HG02642 (cell line): ENCODE measurements at regions not wholly inside any gene's neighbourhood (a gene's known extent, or its start where the extent isn't known, plus 50 kb on each side); places are given as distances from the start of the nearest gene placed in this dataset.
"Not testable (repeated sequence)": the region's sequence is repeated elsewhere in the genome, so short reads cannot be mapped to it uniquely, and the experiment has no call there.

ENCODE experiments used
- ATAC-seq: cut with Tn5 transposase; IDR thresholded peaks from one replicate; pipeline ENCODE4 v1.9.1; 2021; ENCODE audit warnings: mild to moderate bottlenecking; ENCODE audit not compliant: unreplicated experiment, poor library complexity

DNA sequence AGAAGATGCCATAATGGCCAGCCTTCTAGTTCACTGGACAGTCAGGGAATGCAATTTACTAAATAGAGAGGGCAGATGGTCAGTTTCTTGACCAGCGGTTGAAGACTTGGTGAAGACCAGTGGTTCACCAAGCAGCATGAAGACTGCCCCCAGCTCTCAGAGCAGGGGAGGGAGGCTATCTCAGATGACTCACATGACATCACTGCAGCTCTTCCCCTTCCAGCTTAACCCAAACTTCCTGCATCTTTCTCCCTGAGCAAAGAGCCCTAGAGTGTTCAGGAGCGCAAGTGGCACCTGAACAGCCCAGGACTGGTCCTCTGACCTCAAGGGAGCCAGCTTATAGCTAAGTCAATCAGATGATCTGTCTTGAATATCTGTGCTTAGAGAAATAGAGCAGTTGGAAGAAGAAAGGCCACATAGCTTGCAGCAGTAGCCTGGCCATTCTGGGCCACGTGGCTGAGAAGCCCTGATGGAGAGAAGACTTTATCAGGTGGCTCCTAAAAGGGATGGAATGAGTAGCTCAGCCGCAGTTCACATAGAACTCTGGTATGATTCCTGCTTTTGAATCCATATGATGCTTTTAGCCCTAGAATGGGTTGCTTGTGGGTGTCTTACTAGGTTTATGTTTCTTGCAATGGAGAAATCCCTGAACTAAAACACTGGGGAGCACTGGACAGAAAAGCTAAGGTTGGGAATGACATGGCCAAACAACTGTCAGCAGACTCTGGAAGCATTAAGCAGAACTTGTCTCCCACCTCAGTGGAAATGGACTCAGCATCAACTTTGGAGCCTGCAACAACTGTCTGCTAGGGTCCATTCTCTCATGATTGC lies 392.1 kb upstream of the CCL2 start:
- ATAC-seq: no peak

DNA sequence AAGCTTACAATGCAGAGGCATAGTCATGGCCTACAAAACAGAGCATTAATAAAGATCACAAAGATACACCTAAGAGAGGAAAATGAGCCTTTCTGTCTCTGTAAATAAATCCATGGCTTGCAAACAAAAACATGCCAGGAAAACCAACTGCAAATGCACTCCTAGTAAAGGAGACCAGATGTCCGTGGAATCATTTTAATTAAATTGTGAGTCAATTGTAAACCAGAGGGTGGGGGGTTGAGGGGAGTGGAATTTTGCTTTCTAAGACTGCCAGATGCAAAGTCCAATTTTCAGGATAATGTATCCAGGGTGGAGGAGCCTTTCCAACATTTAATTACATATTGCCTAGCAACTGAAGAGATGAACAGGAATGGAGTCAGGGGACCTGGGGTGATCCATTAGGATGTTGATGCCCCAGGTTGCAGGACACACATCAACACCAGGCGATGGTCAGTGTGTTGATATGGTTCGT lies 390.3 kb upstream of the CCL2 start:
- no peak for ATAC-seq

DNA sequence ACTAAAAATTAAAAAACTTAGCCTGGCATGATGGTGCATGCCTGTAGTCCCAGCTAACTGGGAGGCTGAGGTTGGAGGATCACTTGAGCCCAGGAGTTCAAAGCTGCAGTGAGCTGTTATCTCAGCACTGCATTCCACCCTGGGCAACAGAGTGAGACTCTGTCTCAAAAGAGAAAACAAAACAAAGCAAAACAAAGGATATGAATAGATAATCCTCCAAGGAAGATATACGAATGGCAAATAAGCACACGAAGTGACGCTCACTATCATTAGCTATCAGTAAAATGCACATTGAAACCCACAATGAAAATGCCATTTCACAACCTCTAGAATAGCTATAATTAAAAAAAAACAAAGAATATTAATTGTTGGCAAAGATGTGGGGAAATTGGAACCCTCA lies 386.2 kb upstream of the CCL2 start:
- ATAC-seq: no peak

DNA sequence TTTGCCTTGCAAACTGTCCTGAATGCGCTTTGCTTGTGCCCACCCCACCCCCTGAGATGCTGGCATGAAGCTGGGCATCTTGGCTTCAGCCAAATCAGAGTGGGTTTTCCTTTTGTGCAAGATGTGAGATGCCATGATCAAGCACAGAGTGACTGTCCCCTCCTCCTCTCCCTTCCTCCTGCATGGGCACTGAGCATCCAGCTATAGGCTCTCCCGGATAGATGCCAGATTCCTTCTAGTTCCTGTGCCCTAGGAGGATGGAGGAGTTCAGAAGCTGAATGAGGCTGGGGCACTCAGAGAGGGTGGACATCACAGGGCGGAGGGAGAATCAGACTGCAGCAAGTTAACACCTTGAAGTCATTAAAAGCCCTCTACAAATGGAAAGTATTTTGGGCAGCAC lies 384.1 kb upstream of the CCL2 start:
- ATAC-seq: no peak

DNA sequence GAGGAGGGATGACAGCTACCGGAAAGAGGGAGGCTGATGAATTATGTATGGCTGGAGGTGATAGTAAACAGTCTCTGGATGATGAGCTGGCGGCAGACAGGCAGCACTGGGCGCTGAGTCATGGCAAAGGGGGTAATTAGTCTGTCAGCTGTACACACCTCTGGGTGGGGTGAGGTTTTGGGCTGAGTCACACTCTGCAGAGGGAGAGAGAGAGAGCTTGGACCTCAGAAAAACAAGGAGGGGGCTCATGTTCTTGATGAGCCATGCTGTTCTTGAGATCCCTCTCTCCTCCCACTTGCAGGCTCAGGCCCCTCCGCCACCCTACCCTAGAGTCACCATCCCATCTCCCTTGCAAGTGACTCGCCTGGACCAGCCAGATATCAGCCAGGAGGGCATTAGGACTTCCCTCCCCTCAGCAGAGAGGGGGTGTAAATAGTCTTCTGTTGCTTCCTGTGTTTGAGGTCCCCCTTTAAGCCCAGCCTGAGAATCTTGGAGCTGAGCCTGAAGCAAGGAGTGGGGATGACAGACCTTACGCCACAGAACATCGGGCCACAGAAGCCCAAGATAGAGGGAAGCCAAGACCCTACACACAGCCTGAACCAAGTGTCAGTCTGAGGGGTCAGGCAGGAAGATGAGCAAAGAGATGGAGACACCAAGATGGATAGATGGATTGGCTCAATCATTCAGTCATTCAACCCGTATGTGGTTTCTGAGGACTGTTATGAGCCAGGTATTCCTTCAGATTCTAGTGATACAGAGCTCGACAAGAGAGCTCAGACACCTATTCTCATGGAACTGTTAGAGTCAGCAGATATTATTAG lies 383.2 kb upstream of the CCL2 start:
- ATAC-seq: no peak

DNA sequence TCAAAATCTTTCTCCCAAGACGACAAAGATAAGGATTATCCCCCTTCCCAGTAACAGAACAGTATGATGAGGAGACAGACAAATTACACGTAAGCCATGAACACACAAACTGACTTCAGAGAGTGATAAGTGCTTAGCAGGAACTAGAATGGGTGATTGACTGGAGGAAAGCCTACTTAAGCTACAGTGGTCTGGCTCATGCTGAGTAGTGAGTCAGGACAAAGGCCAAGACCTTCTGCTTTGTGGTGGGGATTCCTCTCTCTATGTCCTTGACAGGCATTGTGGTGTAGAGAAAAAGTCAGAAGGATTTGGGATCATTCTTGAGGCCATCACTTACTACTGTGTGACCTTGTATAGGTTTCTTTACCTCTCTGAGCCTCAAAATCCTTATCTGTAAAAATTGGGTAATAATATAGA lies 381.9 kb upstream of the CCL2 start:
- ATAC-seq: no peak

DNA sequence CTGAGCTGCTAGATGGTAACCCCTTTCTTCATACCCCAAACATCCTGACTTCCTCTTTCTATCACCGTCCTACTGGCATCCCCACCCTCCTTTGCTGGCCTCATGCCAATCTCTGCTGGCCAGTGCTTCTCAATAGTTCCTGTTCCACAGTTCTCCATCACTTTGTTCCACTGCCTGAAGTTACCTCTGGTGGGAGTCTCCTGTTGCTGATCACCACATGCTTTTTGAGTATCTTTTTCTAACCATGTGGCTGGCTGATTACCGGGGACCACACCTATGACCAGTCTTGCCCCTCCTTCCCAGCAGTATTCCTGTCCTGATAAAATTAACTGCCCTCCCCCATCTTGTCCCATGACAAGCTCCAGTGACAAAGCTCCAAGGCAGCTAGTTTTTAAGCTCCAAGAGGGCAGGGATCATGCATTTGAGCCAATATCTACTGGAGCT lies 380.4 kb upstream of the CCL2 start:
- no peak for ATAC-seq

DNA sequence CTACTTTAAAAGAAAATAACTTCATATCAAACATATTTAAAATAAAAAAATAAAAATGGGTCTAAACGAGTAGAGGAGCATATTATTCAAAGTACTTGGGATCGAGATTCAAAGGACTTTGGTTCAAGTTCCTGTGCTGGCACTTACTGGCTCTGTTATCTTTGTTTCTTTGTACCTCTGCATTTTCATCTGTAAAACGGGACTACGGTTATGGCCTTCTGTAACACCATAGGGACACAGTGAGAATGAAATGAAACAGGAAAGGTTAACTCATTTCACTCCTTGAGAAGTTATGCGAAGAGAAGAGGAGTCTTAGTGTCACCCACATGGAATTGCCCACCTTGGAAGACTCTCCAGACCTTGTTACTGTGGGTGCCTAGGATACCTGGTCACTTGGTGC lies 379.1 kb upstream of the CCL2 start:
- no peak for ATAC-seq

DNA sequence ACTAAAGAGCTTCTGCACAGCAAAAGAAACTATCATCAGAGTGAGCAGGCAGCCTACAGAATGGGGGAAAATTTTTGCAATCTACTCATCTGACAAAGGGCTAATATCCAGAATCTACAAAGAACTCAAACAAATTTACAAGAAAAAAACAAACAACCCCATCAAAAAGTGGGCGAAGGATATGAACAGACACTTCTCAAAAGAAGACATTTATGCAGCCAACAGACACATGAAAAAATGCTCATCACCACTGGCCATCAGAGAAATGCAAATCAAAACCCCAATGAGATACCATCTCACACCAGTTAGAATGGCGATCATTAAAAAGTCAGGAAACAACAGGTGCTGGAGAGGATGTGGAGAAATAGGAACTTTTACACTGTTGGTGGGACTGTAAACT lies 372.8 kb upstream of the CCL2 start:
- not testable (repeated sequence) for ATAC-seq

DNA sequence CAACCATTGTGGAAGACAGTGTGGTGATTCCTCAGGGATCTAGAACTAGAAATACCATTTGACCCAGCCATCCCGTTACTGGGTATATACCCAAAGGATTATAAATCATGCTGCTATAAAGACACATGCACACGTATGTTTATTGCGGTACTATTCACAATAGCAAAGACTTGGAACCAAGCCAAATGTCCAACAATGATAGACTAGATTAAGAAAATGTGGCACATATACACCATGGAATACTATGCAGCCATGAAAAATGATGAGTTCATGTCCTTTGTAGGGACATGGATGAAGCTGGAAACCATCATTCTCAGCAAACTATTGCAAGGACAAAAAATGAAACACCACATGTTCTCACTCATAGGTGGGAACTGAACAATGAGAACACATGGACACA lies 372.4 kb upstream of the CCL2 start:
- not testable (repeated sequence) for ATAC-seq

DNA sequence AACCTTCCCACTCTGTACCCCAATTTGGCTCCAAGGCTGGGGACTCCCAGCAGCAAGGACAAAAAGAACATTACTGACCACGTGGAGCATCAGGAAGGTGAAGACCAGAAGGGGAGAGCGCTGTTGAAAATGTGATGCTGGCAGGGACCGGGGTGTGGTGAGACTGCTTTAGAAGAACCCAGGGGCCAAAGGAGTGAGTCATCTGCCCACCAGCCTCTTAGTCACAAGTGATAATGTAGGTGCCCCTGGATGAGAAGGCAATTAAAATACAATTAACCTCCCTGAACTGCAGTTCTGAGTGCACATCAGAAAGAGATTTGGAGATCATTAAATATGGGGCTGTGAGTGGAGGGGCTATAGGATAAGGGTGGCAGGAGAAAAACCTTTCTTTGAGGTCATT lies 366.6 kb upstream of the CCL2 start:
- ATAC-seq: no peak

DNA sequence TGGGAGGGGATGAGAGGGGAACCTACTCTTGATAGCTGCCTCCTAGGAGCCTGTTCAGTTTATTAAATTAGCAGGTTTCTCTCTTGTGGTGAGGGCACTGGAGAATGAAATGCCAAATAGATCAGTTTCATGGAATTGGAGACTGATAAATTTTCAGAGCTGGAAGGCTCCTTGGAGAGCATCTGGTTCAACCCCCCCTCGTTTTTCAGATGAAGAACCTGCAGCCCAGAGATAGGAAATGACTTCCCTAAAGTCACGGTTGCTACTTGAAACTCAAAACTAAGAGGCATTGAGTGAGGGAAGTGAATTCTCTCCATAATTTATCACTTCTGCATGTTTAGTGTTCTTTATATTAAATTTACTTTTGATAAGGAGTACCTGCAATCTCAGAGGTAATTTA lies 366.0 kb upstream of the CCL2 start:
- no peak for ATAC-seq

DNA sequence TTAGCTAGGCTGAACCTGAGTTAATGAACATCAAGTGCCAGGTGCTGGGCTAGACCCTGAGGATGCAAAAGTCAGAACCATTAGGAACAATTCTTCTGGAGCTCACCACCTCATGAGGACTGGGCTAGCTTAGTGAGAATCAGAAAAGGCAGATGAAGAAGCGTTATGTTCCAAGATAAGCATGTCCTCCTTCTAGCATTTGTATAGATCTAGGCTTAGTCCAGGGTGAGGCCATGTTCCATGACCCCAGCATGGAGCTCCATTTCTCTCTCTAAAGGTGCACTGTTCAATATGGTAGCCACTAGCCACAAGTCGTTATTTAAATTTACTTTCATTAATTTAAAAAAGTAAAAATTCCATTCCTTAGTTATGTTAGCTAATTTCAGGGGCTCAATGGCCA lies 365.3 kb upstream of the CCL2 start:
- ATAC-seq: no peak

DNA sequence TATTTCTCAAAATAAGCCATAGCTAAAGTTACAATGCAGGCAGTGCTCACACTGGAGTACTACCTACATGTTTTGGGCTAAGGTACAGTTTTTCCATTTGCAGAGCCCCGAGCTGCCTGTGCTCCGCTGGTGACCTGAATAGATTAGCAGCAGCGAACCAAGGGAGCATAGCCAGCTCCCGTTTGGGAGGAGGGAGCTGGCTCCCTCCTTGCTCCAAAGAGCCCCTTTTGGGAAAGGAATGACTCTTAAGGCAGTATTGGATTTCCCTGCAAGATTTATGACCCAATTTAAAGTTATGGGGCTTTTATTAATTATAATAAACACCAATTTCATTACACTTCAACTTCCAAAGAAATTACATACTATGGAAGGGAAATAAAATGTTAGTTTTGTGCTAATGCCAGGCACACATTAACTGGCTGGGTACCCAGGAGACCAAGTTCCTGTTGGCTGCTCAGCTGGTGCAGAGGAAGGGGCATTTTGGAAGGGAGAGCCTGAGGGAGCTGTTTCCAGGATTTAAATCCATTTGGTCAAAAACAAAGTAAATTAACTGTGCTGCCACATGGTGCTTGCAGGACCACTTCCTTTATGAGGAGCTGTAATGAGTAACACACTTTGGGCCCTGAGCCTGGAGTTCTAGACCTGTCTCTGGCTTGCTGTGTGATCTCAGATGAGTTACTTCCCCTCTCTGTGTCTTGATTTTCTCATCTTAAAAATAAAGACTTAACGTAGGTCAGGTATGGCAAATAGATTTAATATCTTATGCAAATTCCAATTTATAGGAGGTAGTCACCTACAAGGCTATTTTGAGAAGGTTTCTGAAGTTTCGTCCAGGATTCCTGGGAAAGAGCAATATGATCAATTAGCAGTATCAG lies 362.1 kb upstream of the CCL2 start:
- ATAC-seq: no peak

DNA sequence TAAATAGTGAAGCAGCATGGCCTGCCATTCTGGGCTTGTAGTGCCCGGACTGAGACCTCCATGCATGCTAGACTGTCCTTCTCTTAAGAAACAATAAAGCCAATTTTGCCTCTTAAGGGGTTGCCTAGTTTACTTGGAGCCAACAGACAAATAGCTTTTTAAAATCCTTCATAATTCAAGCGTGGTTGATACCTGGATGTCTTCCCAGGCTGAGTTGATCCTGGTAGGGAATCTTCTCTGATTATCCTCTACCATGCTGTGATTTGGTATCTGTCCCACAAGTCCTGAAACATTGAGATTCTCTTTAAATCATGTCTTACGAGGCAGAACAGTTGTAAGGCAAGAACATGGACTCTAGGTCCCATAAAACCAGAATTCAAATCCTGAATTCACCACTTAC lies 359.6 kb upstream of the CCL2 start:
- no peak for ATAC-seq

DNA sequence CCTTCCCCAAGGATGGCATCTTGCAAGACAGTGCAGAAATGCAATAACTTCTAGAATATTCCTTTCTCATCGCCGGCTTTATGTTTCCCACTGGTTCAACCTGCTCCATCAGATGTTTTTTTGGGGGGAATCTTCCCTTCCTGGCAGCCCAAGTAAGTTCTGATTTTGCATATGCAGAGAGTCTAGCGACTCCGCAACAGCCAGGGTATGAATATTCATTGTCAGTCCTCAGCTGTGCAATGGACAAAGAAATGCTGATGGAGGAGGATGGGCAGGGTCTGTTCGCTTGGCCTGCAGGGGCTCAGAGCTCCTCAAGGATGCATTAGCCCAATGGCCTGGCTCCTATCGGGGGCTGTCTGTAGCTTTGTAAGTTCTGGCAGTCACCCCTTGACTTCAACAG lies 358.8 kb upstream of the CCL2 start:
- ATAC-seq: no peak

DNA sequence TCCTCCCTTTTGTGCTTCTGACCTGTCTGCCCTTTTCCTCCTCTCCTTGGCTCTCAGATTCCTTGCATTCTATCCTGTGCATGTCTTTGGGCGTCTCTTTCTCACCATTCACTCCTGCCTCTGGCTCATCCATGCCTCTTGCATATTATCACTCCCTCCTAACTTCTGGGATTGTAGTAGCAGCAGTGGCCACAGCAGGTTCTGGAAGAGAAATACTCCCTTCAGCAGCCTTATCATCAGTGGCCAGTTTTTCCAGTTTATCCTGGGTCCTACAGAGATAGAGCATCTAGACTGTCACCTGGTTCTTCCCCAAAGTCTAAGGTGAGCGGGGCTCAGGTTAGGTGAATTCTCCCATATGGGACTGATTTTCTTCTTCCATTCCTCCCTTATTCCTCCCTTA lies 354.0 kb upstream of the CCL2 start:
- no peak for ATAC-seq

DNA sequence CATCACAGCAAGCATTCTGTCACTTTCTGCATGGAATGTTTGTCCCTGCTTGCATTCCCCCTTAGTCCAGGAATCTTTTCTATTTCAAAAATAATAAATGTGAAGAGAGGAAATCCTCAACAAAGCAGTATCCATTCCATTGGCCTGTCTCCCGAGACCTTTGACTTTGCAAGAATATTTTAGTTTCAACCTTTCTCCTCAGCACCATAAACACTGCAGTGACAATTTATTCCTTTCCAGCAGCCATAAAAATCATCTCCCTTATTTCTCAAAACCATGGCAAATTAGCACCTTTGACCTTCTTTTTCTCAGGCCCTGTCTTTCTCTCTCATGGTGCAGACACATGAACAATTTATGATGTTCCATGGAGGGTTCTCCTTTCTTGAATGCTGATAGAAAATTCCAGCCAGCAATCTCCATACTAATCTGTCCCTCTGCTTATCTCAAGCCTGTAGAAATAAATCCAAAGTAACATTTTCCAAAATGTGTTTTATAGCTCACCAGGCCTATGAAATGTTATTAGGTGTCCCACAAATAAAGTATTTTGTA lies 352.1 kb upstream of the CCL2 start:
- no peak for ATAC-seq

DNA sequence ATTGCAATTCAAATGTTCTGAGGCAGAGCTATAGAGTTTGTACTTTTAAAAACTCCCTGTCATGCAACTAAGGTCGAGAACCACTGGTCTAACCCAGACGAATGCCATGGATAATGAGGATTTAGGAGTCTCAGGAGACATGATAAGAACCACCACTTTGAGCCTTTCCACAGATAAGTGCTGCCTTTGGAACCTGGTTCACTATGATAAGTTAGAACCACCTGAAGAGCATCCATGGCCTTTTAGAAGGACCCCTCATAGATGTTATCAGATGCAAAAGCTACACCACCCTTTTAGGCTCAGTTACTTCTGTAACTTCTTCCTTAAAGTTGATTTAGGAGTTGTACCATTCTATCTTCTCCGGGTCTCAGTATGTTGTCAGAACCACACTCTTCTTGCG lies 350.6 kb upstream of the CCL2 start:
- ATAC-seq: no peak

DNA sequence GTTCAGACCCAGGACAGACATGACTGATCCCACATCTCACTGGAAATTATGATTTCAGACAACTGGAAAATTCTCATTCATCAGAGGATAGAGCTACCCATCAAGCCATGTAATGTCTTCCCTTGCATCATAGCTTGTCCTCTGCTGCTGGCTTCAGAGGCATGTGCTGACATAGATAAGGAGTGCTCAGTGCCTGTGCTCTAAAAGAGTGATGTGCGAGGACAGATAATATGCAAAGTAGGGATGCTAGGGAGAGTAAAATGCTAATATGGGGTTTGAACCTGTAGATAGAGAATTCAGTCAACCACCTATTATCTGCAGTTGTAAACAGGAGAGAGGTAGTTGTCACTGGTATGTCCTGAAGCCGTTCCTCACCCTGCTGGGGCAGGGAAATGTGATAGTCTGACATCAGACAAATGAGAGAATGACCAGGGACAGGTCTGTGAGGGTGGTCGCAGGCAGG lies 349.7 kb upstream of the CCL2 start:
- ATAC-seq: no peak
